C4-2B (cell line): ENCODE measurements at regions not wholly inside any gene's neighbourhood (a gene's known extent, or its start where the extent isn't known, plus 50 kb on each side); places are given as distances from the start of the nearest gene placed in this dataset.

ENCODE experiments used
- ZFX ChIP-seq: fragments of 450-650 bp; IDR thresholded peaks from 2 replicates; pipeline ENCODE4 v1.6.1; 2017
- TF ChIP-seq, protein P1 (sequence below): fragments of 450-650 bp; conservative IDR thresholded peaks from 2 replicates; pipeline ENCODE4 v1.5.1; 2017; ENCODE audit warnings: mild to moderate bottlenecking

DNA sequence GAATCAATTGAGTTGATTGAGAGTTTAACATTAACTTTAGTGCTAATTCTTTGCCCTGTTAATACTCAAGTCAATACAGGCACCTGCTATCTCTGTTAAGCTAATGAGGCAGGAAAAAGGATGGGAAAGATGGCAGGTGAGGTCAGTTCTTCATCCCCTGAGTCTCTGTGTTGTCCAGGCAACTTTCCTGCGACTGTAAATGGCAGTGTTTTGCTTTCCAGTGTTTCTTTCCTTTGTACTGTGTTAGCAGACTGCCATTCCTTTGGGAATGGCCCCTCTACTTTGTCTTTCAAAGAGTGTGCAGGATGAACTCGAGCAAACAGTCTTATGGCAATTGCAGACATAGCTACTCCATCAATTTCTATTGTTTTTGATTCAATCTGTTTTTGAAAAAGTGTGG is 202.2 kb upstream of the VLDLR start:
- TF ChIP-seq, protein P1, sequence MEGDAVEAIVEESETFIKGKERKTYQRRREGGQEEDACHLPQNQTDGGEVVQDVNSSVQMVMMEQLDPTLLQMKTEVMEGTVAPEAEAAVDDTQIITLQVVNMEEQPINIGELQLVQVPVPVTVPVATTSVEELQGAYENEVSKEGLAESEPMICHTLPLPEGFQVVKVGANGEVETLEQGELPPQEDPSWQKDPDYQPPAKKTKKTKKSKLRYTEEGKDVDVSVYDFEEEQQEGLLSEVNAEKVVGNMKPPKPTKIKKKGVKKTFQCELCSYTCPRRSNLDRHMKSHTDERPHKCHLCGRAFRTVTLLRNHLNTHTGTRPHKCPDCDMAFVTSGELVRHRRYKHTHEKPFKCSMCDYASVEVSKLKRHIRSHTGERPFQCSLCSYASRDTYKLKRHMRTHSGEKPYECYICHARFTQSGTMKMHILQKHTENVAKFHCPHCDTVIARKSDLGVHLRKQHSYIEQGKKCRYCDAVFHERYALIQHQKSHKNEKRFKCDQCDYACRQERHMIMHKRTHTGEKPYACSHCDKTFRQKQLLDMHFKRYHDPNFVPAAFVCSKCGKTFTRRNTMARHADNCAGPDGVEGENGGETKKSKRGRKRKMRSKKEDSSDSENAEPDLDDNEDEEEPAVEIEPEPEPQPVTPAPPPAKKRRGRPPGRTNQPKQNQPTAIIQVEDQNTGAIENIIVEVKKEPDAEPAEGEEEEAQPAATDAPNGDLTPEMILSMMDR: no peak
- no peak for TF ChIP-seq ZFX
